ENCODE measurements at regions not wholly inside any gene's neighbourhood (a gene's known extent, or its start where the extent isn't known, plus 50 kb on each side); places are given as distances from the start of the nearest gene placed in this dataset.

DNA sequence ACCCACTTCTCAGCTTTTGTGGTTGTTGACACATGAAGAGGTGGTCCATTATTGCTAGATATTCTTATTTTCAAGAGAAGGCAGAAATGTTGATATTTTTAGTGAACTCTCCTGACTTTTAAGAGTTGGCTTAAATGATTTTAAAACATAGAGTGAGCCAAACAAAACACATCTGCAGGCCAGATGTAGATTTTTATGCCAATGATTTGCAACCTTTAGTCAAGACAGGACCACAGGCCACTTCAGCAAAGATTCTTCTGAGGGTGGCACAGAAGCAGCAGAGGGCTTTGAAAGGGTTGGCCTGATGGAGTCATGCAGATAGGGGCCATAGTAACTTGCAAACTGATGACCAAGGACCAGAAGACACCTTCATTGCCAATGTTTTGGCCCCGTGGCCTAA lies 276.5 kb upstream of the P2RY1 start:
- no peaks in the 10 kb centered on the region for H4K20me1 ChIP-seq (ENCODE audit: insufficient read depth, poor library complexity, severe bottlenecking)
- H3K4me2 ChIP-seq, result no peak overlapping the region
- H3K27me3 ChIP-seq, result no peaks in the 10 kb centered on the region
- H2AFZ ChIP-seq, result no peak overlapping the region
- no peaks in the 10 kb centered on the region for H3K9me2 ChIP-seq (replicated peaks; ENCODE audit: insufficient read depth)
- no peak for DNase-seq (ENCODE audit: low spot score)
- H3K79me2 ChIP-seq, result no peaks in the 10 kb centered on the region
- H3K36me3 ChIP-seq (replicated peaks; ENCODE audit: insufficient read depth, low read depth), result no peaks in the 10 kb centered on the region
- TF ChIP-seq EZH2 (IDR thresholded peaks at IDR 0.05; ENCODE audit: borderline replicate concordance), result no peak
- no peak for TF ChIP-seq EZH2phosphoT487 (IDR thresholded peaks at IDR 0.05; ENCODE audit: low read depth, severe bottlenecking, unreplicated experiment)
- TF ChIP-seq, protein P1, sequence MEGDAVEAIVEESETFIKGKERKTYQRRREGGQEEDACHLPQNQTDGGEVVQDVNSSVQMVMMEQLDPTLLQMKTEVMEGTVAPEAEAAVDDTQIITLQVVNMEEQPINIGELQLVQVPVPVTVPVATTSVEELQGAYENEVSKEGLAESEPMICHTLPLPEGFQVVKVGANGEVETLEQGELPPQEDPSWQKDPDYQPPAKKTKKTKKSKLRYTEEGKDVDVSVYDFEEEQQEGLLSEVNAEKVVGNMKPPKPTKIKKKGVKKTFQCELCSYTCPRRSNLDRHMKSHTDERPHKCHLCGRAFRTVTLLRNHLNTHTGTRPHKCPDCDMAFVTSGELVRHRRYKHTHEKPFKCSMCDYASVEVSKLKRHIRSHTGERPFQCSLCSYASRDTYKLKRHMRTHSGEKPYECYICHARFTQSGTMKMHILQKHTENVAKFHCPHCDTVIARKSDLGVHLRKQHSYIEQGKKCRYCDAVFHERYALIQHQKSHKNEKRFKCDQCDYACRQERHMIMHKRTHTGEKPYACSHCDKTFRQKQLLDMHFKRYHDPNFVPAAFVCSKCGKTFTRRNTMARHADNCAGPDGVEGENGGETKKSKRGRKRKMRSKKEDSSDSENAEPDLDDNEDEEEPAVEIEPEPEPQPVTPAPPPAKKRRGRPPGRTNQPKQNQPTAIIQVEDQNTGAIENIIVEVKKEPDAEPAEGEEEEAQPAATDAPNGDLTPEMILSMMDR (IDR thresholded peaks at IDR 0.05; ENCODE audit: poor library complexity), result no peak
- H3K4me1 ChIP-seq (ENCODE audit: insufficient read depth), result peaks cover 10% of the 10 kb centered on the region
- no peaks in the 10 kb centered on the region for H3K9me3 ChIP-seq (ENCODE audit: low read depth)
- no peak overlapping the region for H3K27ac ChIP-seq
- WGBS (ENCODE audit: low lambda C conversion rate, missing lambda C conversion rate), result 92% methylated on average over 1 of the region's 1 CpG
- H3K4me3 ChIP-seq, result no peak overlapping the region

DNA sequence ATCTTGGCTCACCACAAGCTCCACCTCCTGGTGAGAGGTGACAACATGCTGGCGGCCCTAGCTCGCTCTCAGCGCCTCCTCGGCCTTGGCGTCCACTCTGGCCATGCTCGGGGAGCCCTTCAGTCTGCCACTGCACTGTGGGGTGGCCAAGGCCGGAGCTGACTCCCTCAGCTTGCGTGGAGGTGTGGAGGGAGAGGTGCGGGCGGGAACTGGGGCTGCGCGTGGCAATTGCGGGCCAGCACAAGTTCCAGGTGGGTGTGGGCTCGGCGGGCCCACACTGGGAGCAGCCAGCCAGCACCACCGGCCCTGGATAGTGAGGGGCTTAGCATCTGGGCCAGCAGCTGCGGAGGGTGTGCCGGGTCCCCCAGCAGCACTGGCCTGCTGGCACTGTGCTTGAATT lies 275.7 kb upstream of the P2RY1 start:
- 99% methylated on average over 13 of the region's 18 CpGs for WGBS (ENCODE audit: low lambda C conversion rate, missing lambda C conversion rate)
- Histone ChIP-seq H3K27me3 (no peaks in the 10 kb centered on the region), H4K20me1 (ENCODE audit: insufficient read depth, poor library complexity, severe bottlenecking) (no peaks in the 10 kb centered on the region), H3K36me3 (replicated peaks; ENCODE audit: insufficient read depth, low read depth) (no peaks in the 10 kb centered on the region), H3K4me3 (no peak overlapping the region), H3K27ac (no peak overlapping the region), H3K9me2 (replicated peaks; ENCODE audit: insufficient read depth) (no peaks in the 10 kb centered on the region), H3K9me3 (ENCODE audit: low read depth) (no peaks in the 10 kb centered on the region), H2AFZ (no peak overlapping the region), H3K79me2 (no peaks in the 10 kb centered on the region), H3K4me2 (no peak overlapping the region), H3K4me1 (ENCODE audit: insufficient read depth) (peaks cover 10% of the 10 kb centered on the region)
- TF ChIP-seq, protein P1 (IDR thresholded peaks at IDR 0.05; ENCODE audit: poor library complexity), result no peak
- no peak for TF ChIP-seq EZH2 (IDR thresholded peaks at IDR 0.05; ENCODE audit: borderline replicate concordance)
- no peak for DNase-seq (ENCODE audit: low spot score)

- no peaks in the 10 kb centered on the region for H4K20me1 ChIP-seq (ENCODE audit: insufficient read depth, poor library complexity, severe bottlenecking)
- no peaks in the 10 kb centered on the region for H3K4me1 ChIP-seq (ENCODE audit: insufficient read depth)
- no peak overlapping the region for H2AFZ ChIP-seq
- WGBS (ENCODE audit: low lambda C conversion rate, missing lambda C conversion rate), result 96% methylated on average over 1 of the region's 1 CpG
- no peaks in the 10 kb centered on the region for H3K9me3 ChIP-seq (ENCODE audit: low read depth)
- no peaks in the 10 kb centered on the region for H3K9me2 ChIP-seq (replicated peaks; ENCODE audit: insufficient read depth)
- no peak for DNase-seq (ENCODE audit: low spot score)
- no peaks in the 10 kb centered on the region for H3K79me2 ChIP-seq
- H3K4me2 ChIP-seq, result no peak overlapping the region
- H3K36me3 ChIP-seq (replicated peaks; ENCODE audit: insufficient read depth, low read depth), result no peaks in the 10 kb centered on the region
- H3K4me3 ChIP-seq, result no peak overlapping the region
- no peak overlapping the region for H3K27ac ChIP-seq
- TF ChIP-seq EZH2phosphoT487 (IDR thresholded peaks at IDR 0.05; ENCODE audit: low read depth, severe bottlenecking, unreplicated experiment) (no peak), EZH2 (IDR thresholded peaks at IDR 0.05; ENCODE audit: borderline replicate concordance) (no peak)
- TF ChIP-seq, protein P1 (IDR thresholded peaks at IDR 0.05; ENCODE audit: poor library complexity), result no peak
- no peaks in the 10 kb centered on the region for H3K27me3 ChIP-seq
Measured at GRCh38 chr3:152564459-152564858, 270.5 kb upstream of the P2RY1 start.

- H4K20me1 ChIP-seq (ENCODE audit: insufficient read depth, poor library complexity, severe bottlenecking), result no peaks in the 10 kb centered on the region
- peak; percentile 61 for DNase-seq (ENCODE audit: low spot score)
- no peaks in the 10 kb centered on the region for H3K9me3 ChIP-seq (ENCODE audit: low read depth)
- WGBS (ENCODE audit: low lambda C conversion rate, missing lambda C conversion rate), result 49% methylated on average over 4 of the region's 4 CpGs
- H3K27ac ChIP-seq, result no peak overlapping the region
- no peaks in the 10 kb centered on the region for H3K36me3 ChIP-seq (replicated peaks; ENCODE audit: insufficient read depth, low read depth)
- H3K4me1 ChIP-seq (ENCODE audit: insufficient read depth), result no peaks in the 10 kb centered on the region
- H3K27me3 ChIP-seq, result no peaks in the 10 kb centered on the region
- H3K4me3 ChIP-seq, result no peak overlapping the region
- no peak overlapping the region for H2AFZ ChIP-seq
- H3K9me2 ChIP-seq (replicated peaks; ENCODE audit: insufficient read depth), result no peaks in the 10 kb centered on the region
- no peaks in the 10 kb centered on the region for H3K79me2 ChIP-seq
- TF ChIP-seq EZH2 (IDR thresholded peaks at IDR 0.05; ENCODE audit: borderline replicate concordance), result no peak
- TF ChIP-seq, protein P1 (IDR thresholded peaks at IDR 0.05; ENCODE audit: poor library complexity), result peak; percentile 56
- H3K4me2 ChIP-seq, result no peak overlapping the region
Measured at GRCh38 chr3:152574461-152575079, 260.4 kb upstream of the P2RY1 start.

Data from hepatocyte (in vitro differentiated cells).